ENCODE measurements at regions not wholly inside any gene's neighbourhood (a gene's known extent, or its start where the extent isn't known, plus 50 kb on each side); places are given as distances from the start of the nearest gene placed in this dataset.

DNA sequence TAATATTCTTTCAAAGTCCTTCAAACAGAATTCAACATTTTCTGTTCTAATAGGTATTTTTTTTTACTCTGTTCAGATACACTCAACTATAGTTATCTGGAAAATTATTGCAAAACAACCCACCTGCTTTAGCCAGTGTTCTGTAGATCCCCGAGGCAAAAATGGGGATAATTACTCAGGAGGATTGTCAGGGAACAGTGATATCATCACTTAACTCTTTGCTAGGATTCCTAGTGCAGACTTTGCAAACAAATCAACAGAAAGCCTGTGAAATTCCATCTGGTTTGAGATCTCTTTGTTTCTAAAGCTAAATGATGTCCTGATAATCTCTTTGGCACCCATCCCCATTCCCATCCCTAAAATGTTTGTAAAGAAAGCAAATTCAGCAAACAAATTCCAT lies 413.6 kb upstream of the MEIS1 start:
- no peak overlapping the region for H3K27ac ChIP-seq (ENCODE audit: extremely low read depth, low read depth, low read length)
- TF ChIP-seq, protein P1, sequence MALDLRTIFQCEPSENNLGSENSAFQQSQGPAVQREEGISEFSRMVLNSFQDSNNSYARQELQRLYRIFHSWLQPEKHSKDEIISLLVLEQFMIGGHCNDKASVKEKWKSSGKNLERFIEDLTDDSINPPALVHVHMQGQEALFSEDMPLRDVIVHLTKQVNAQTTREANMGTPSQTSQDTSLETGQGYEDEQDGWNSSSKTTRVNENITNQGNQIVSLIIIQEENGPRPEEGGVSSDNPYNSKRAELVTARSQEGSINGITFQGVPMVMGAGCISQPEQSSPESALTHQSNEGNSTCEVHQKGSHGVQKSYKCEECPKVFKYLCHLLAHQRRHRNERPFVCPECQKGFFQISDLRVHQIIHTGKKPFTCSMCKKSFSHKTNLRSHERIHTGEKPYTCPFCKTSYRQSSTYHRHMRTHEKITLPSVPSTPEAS (tag by site-specific recombination; IDR thresholded peaks at IDR 0.05) = no peak
- TF ChIP-seq SCRT2 (tag by site-specific recombination; IDR thresholded peaks at IDR 0.05) (no peak), ZNF292 (tag by site-specific recombination; IDR thresholded peaks at IDR 0.05; ENCODE audit: borderline replicate concordance, low read depth) (no peak), ZBTB17 (tag by site-specific recombination; IDR thresholded peaks at IDR 0.05) (peak; percentile 33; the same call in 1 of the 2 replicates), MZF1 (tag by site-specific recombination; IDR thresholded peaks at IDR 0.05; ENCODE audit: borderline replicate concordance) (peak; percentile 56; the same call in 1 of the 2 replicates)
- H3K9me3 ChIP-seq (ENCODE audit: control insufficient read depth, insufficient read depth, low read depth, low read length) = no peaks in the 10 kb centered on the region
- ChIA-PET CTCF (no interaction called here), POLR2A (no interaction called here)
- H3K4me1 ChIP-seq (ENCODE audit: control insufficient read depth, insufficient read depth, low read length) = no peaks in the 10 kb centered on the region
- H3K36me3 ChIP-seq (ENCODE audit: control insufficient read depth in 2 of 2, insufficient read depth in 1 of 2, low read length in 2 of 2) = no peaks in the 10 kb centered on the region
- no peak overlapping the region for H3K4me3 ChIP-seq (ENCODE audit: low read depth, low read length)

DNA sequence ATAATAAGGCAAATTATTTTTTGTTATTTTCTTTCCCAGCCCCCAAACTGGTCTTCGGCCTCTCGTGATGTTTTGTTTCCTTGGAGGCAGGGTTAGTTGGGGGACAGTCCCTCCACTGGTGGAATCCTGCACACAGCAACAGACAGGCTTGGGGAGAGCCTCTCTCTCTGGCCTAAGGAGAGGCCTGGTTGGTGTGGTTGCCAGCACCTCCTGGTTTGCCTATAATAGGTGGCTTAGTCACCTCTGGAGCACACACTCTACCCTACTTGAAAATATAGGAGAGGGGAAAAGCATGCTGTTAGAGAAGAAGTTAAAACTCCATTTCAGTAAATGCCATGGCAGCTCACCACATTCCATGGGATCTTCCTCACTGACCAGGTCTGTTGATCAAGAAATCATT lies 417.2 kb upstream of the MEIS1 start:
- H3K36me3 ChIP-seq (ENCODE audit: control insufficient read depth in 2 of 2, insufficient read depth in 1 of 2, low read length in 2 of 2) = no peaks in the 10 kb centered on the region
- no peak for TF ChIP-seq ZNF423 (tag by site-specific recombination; IDR thresholded peaks at IDR 0.05)
- no peak for TF ChIP-seq ZNF394 (tag by site-specific recombination; IDR thresholded peaks at IDR 0.05; ENCODE audit: borderline replicate concordance)
- TF ChIP-seq ZNF629 (tag by site-specific recombination; IDR thresholded peaks at IDR 0.05) = no peak
- no peak for TF ChIP-seq ZNF266 (tag by site-specific recombination; IDR thresholded peaks at IDR 0.05; ENCODE audit: low read depth)
- TF ChIP-seq ZFP41 (tag by site-specific recombination; IDR thresholded peaks at IDR 0.05; ENCODE audit: borderline replicate concordance) = no peak
- TF ChIP-seq KLF8 (tag by site-specific recombination; IDR thresholded peaks at IDR 0.05) = no peak
- TF ChIP-seq ZNF510 (tag by site-specific recombination; IDR thresholded peaks at IDR 0.05; ENCODE audit: insufficient replicate concordance) = no peak
- TF ChIP-seq ZNF37A (tag by site-specific recombination; IDR thresholded peaks at IDR 0.05) = no peak
- no peak for TF ChIP-seq GFI1B (tag by site-specific recombination; IDR thresholded peaks at IDR 0.05)
- TF ChIP-seq, protein P2, sequence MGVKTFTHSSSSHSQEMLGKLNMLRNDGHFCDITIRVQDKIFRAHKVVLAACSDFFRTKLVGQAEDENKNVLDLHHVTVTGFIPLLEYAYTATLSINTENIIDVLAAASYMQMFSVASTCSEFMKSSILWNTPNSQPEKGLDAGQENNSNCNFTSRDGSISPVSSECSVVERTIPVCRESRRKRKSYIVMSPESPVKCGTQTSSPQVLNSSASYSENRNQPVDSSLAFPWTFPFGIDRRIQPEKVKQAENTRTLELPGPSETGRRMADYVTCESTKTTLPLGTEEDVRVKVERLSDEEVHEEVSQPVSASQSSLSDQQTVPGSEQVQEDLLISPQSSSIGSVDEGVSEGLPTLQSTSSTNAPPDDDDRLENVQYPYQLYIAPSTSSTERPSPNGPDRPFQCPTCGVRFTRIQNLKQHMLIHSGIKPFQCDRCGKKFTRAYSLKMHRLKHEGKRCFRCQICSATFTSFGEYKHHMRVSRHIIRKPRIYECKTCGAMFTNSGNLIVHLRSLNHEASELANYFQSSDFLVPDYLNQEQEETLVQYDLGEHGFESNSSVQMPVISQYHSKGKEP (tag by site-specific recombination; IDR thresholded peaks at IDR 0.05) = no peak
- TF ChIP-seq, protein P3, sequence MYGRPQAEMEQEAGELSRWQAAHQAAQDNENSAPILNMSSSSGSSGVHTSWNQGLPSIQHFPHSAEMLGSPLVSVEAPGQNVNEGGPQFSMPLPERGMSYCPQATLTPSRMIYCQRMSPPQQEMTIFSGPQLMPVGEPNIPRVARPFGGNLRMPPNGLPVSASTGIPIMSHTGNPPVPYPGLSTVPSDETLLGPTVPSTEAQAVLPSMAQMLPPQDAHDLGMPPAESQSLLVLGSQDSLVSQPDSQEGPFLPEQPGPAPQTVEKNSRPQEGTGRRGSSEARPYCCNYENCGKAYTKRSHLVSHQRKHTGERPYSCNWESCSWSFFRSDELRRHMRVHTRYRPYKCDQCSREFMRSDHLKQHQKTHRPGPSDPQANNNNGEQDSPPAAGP (tag by site-specific recombination; IDR thresholded peaks at IDR 0.05) = no peak
- TF ChIP-seq ZNF585B (tag by site-specific recombination; IDR thresholded peaks at IDR 0.05) = no peak
- no peak for TF ChIP-seq ZNF626 (tag by site-specific recombination; IDR thresholded peaks at IDR 0.05)
- no peak overlapping the region for H3K4me3 ChIP-seq (ENCODE audit: low read depth, low read length)
- no peaks in the 10 kb centered on the region for H3K4me1 ChIP-seq (ENCODE audit: control insufficient read depth, insufficient read depth, low read length)
- POLR2A ChIA-PET = no interaction called here
- H3K27ac ChIP-seq (ENCODE audit: extremely low read depth, low read depth, low read length) = no peak overlapping the region
- CTCF ChIA-PET = no interaction called here
- no peaks in the 10 kb centered on the region for H3K9me3 ChIP-seq (ENCODE audit: control insufficient read depth, insufficient read depth, low read depth, low read length)

DNA sequence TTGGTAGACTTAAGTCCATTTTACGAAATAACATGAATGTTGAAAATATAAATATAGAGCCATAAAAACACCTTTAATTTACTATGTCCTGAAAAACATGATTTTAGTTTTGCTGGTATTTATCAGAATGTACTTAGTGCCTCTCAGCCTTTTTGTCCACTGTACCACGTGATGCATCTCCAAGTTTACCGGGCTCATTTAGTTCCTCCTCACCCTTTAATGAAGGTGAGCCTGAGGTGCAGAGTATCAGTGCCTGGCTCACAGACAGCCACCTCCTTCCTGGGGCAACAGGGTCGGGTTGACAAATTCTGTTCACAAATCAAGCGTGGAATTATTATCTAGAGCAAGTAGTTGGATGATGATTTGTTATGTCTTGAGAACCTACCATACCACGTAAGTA lies 420.5 kb upstream of the MEIS1 start:
- H3K4me1 ChIP-seq (ENCODE audit: control insufficient read depth, insufficient read depth, low read length) = no peaks in the 10 kb centered on the region
- no peak overlapping the region for H3K4me3 ChIP-seq (ENCODE audit: low read depth, low read length)
- POLR2A ChIA-PET = no interaction called here
- TF ChIP-seq ZNF366 (tag by site-specific recombination; conservative IDR thresholded peaks at IDR 0.05) (no peak), ZNF341 (tag by site-specific recombination; IDR thresholded peaks at IDR 0.05; ENCODE audit: low read depth) (no peak), ZNF600 (tag by site-specific recombination; IDR thresholded peaks at IDR 0.05) (no peak)
- no peaks in the 10 kb centered on the region; the same call in 1 of the 2 replicates for H3K9me3 ChIP-seq (ENCODE audit: control insufficient read depth, insufficient read depth, low read depth, low read length)
- H3K36me3 ChIP-seq (ENCODE audit: control insufficient read depth in 2 of 2, insufficient read depth in 1 of 2, low read length in 2 of 2) = no peaks in the 10 kb centered on the region
- H3K27ac ChIP-seq (ENCODE audit: extremely low read depth, low read depth, low read length) = no peak overlapping the region
- CTCF ChIA-PET = no interaction called here
